Stimulated activated naive CD8-positive, alpha-beta T cell treated with anti-CD3 and anti-CD28 coated beads, Interleukin-15, amount 100 ng/mL, for 72 hours (primary cell): ENCODE measurements at regions not wholly inside any gene's neighbourhood (a gene's known extent, or its start where the extent isn't known, plus 50 kb on each side); places are given as distances from the start of the nearest gene placed in this dataset.

ENCODE experiments used
- ATAC-seq: fragments of 150-1000 bp; cut with Tn5 transposase; 2 replicates; pipeline ENCODE4 v1.10.0; 2021; ENCODE audit warnings: mild to moderate bottlenecking, moderate library complexity
- DNase-seq, 2 donors: peaks; one replicate each; pipeline ENCODE4 v3.0.0; 2021 to 2022
- H3K27ac Mint-ChIP-seq, 2 donors: one replicate each; pipeline ENCODE4 v1.8.0; 2022; ENCODE audit warnings: mild to moderate bottlenecking in 2 of 2, mixed read lengths in 2 of 2, moderate library complexity in 2 of 2
- H3K27me3 Mint-ChIP-seq: one replicate; pipeline ENCODE4 v1.8.0; 2022; ENCODE audit warnings: mixed read lengths
- H3K4me1 Mint-ChIP-seq: one replicate; pipeline ENCODE4 v1.8.0; 2022; ENCODE audit warnings: mild to moderate bottlenecking, mixed read lengths
- H3K4me3 Mint-ChIP-seq, 2 donors: one replicate each; pipeline ENCODE4 v1.8.0; 2022; ENCODE audit warnings: mild to moderate bottlenecking in 2 of 2, mixed read lengths in 2 of 2, moderate library complexity in 1 of 2
- H3K9me3 Mint-ChIP-seq, 2 donors: one replicate each; pipeline ENCODE4 v1.8.0; 2022; ENCODE audit warnings: mixed read lengths in 2 of 2

DNA sequence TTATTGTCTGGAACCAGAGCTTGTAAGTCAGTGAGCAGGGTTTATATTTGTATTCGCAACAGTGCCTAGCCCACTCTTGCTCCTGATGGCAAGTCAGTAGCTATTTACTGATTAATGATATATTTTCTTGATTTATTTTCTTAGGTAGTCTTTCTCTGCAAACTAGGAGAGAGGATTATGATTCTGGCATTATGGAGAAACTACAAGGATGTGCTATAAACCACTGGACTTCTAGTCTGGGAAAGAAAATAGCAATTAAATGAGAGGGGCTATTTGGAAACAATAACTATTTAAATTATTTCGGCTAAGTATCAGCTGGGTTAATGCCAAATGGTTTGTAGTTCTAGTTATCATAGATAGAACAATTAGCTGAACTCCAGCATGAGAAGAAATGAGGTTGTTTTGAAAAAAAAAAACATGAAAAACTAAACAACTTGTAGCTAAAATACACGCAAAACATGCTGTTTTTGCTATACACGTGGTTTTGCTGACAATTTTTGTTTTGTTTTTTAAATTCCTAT lies 304.9 kb upstream of the TCF21 start:
- no peaks in the 10 kb centered on the region for H3K4me1 Mint-ChIP-seq
- ATAC-seq, result no peak
- H3K27me3 Mint-ChIP-seq, result no peaks in the 10 kb centered on the region
- no peaks in the 10 kb centered on the region for H3K9me3 Mint-ChIP-seq
- H3K27ac Mint-ChIP-seq, result no peak overlapping the region
- no peak overlapping the region for H3K4me3 Mint-ChIP-seq
- DNase-seq, result no peak

DNA sequence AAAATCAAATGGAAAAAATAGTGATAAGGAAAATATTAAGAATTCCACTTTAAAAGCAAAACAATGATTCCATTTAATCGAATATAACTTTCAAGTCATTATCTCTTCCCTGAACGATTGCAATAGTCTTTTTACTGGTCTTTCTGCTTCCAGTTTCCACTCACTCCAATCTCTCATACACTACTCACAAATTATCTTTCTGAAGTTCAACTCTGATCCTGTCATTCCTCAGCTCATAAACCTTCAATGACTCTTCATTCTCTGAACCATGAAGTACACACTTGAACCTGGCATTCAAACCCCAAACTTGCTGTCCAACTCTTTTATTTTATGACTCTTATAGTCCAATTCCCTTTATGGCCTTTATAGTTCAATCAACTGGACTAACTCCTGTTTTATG lies 304.1 kb upstream of the TCF21 start:
- Mint-ChIP-seq H3K4me1 (no peaks in the 10 kb centered on the region), H3K4me3 (no peak overlapping the region), H3K27ac (no peak overlapping the region), H3K27me3 (no peaks in the 10 kb centered on the region), H3K9me3 (no peaks in the 10 kb centered on the region)
- no peak for ATAC-seq
- no peak for DNase-seq

- no peaks in the 10 kb centered on the region for H3K4me1 Mint-ChIP-seq
- ATAC-seq, result no peak
Observed at GRCh38 chr6:133585978-133586377, 302.9 kb upstream of the TCF21 start.

DNA sequence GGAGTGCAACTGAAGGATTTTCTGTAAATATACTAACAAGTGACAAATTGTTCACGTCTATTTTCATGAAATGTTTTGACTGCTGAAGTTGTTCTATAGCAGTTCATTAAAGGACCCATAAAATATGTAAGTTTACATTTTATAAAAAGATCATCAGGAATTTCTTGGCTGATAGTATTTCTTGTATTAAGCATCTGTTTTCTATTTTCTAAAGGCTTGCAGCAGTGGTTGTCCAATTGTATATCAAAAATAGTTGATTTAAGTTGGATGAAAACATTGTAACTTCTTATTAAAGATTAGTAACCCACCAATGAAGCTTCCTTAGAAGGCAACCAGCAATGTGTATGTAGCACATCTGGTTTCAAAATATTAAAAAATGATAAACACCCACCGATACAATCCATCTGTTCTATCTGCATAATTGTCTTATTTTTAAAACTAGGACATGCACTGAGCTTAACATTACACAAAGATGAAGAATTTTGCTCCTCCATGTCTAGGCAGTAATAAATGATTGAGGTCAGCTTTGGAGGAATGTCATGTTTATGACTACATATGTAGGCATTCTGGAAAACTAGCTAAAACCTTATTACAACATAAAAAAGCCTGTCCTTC lies 301.3 kb upstream of the TCF21 start:
- Mint-ChIP-seq H3K4me1 (no peaks in the 10 kb centered on the region), H3K27ac (no peak overlapping the region), H3K4me3 (no peak overlapping the region), H3K27me3 (no peaks in the 10 kb centered on the region), H3K9me3 (no peaks in the 10 kb centered on the region)
- ATAC-seq (no peak), DNase-seq (no peak)

More at GRCh38 chr6:133585978-133586377, 302.9 kb upstream of the TCF21 start:
- Mint-ChIP-seq H3K27ac (no peak overlapping the region), H3K27me3 (no peaks in the 10 kb centered on the region), H3K4me3 (no peak overlapping the region), H3K9me3 (no peaks in the 10 kb centered on the region)
- DNase-seq, result no peak

GRCh38 chr6:133590196-133590595 lies 298.7 kb upstream of the TCF21 start:
- Mint-ChIP-seq H3K4me3 (no peak overlapping the region), H3K9me3 (no peaks in the 10 kb centered on the region), H3K27me3 (no peaks in the 10 kb centered on the region), H3K4me1 (no peaks in the 10 kb centered on the region), H3K27ac (no peak overlapping the region)
- DNase-seq, result no peak
- no peak for ATAC-seq

DNA sequence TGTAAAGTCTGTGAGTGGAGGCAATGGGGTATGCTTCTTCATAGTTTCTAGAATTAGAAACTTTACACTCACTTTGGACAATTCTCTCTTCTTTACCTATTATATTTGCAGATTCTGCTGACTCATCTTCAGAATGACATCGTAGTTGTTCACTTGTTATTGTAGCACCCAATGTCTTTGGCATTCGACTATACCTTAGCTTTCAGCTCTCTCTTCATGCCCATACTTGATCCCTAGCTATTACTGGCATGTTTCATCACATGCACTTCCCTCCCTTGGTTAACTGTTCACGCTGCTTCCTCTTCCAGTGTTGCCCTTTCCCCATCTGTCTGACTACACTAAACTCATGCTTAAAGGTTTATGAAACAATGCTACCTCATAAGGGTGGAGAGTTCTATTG lies 298.1 kb upstream of the TCF21 start:
- no peaks in the 10 kb centered on the region for H3K27me3 Mint-ChIP-seq
- H3K4me3 Mint-ChIP-seq, result no peak overlapping the region
- no peak for ATAC-seq
- no peaks in the 10 kb centered on the region for H3K4me1 Mint-ChIP-seq
- no peak overlapping the region for H3K27ac Mint-ChIP-seq
- H3K9me3 Mint-ChIP-seq, result no peaks in the 10 kb centered on the region
- DNase-seq, result no peak

DNA sequence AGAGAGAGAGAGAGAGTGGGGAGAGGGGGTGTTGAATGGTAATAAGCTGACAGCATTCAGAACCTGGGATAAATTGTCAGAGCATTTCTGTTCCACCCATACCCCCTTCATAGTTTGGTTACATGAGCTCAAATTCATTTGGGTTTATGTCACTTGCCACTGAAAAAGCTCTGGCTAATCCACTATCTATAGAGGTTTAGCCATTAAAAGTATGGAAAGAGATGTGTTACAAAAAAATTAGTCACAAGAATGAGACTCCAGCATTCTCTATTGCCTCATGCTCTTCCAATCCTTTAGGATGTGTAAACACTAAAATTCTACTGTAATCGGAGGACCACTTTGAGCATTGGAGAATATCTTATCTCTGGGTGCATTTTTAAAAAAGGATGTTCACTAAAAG lies 297.6 kb upstream of the TCF21 start:
- Mint-ChIP-seq H3K9me3 (no peaks in the 10 kb centered on the region), H3K27me3 (no peaks in the 10 kb centered on the region), H3K4me1 (no peaks in the 10 kb centered on the region), H3K4me3 (no peak overlapping the region), H3K27ac (no peak overlapping the region)
- ATAC-seq (no peak), DNase-seq (no peak)

DNA sequence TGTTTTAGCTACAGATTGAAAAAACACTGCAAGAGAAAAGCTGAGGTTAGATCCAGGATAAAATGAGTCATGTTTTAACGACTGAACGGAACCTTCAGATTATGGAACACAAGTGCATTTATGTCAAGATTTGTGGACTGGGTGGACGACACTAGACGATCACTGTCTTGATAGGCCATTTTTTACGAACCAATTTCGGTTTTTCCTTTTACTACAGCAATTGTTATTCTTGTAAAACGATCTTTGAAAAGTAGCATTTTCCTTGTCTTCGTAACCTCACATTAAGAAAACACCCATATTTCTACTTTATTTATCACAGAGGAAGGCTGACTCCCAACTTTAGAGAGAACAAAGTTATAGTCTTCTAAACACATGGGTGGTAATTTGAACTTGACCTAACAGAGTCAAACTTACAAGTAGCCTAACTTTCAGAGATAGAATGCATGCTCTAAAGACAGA lies 294.2 kb upstream of the TCF21 start:
- Mint-ChIP-seq H3K4me3 (no peak overlapping the region), H3K9me3 (no peaks in the 10 kb centered on the region), H3K27ac (no peak overlapping the region), H3K4me1 (no peaks in the 10 kb centered on the region), H3K27me3 (no peaks in the 10 kb centered on the region)
- DNase-seq (no peak), ATAC-seq (no peak)

DNA sequence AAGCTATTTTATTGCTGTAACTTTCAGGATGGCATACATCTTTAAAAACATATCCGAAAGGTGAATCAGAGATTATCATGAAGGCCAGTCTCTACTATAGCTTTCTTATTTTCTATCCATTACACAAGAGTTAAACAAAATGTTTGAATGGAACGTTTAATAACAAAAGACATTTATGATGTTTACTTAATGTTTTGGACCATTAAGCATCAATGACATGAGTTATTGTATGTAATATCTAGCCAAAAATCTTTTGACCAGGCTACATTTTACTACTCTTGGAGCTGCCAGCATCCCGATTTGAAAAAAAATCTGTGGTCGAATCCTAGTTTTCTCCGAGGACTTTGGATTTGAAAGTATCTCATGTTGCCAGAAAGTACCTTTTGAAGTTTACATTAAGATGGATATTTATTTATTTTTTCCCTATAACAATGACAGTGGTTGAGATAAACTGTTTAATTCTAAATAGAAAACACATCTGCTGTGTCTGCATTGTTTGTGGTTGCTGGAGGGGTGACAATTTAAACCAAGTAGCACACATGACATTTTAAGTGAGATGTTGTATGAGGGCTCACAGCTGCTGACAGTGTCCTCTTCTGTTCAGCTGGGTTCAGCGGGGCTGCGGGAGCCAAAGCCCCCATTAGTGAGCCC lies 293.7 kb upstream of the TCF21 start:
- H3K4me3 Mint-ChIP-seq, result no peak overlapping the region
- H3K9me3 Mint-ChIP-seq, result no peaks in the 10 kb centered on the region
- H3K4me1 Mint-ChIP-seq, result no peaks in the 10 kb centered on the region
- H3K27ac Mint-ChIP-seq, result no peak overlapping the region
- no peak for ATAC-seq
- no peak for DNase-seq
- H3K27me3 Mint-ChIP-seq, result no peaks in the 10 kb centered on the region

- Mint-ChIP-seq H3K4me3 (no peak overlapping the region), H3K9me3 (no peaks in the 10 kb centered on the region), H3K27ac (no peak overlapping the region), H3K4me1 (no peaks in the 10 kb centered on the region), H3K27me3 (no peaks in the 10 kb centered on the region)
- DNase-seq (no peak), ATAC-seq (no peak)
Observed at GRCh38 chr6:133606852-133607251, 282.1 kb upstream of the TCF21 start.

DNA sequence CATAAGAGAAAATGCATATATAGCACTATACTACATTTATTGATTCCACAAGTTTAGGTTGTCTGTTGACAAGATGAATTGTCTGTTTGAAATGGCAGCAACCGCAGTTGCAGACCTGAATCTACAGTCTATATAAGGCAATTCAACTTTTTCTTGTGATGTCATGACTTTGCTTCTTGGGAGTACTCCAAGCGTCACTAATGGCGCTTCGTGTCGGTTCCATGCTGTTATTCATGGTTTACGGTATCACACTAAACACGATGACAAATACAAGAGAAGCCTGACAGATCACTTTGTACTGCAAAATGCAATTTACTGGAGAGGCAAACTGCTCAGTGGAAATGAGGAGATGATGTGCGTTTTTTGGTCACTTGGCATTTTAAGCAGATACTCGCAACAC lies 280.3 kb upstream of the TCF21 start:
- no peaks in the 10 kb centered on the region for H3K4me1 Mint-ChIP-seq
- ATAC-seq (no peak), DNase-seq (no peak)
- no peak overlapping the region for H3K4me3 Mint-ChIP-seq
- no peak overlapping the region for H3K27ac Mint-ChIP-seq
- no peaks in the 10 kb centered on the region for H3K27me3 Mint-ChIP-seq
- no peaks in the 10 kb centered on the region for H3K9me3 Mint-ChIP-seq

GRCh38 chr6:133609415-133610226 lies 279.3 kb upstream of the TCF21 start:
- no peaks in the 10 kb centered on the region for H3K27me3 Mint-ChIP-seq
- H3K9me3 Mint-ChIP-seq, result no peaks in the 10 kb centered on the region
- no peak for DNase-seq
- H3K4me1 Mint-ChIP-seq, result no peaks in the 10 kb centered on the region
- no peak for ATAC-seq
- H3K27ac Mint-ChIP-seq, result no peak overlapping the region
- no peak overlapping the region for H3K4me3 Mint-ChIP-seq

GRCh38 chr6:133610227-133610840 lies 278.6 kb upstream of the TCF21 start:
- H3K27ac Mint-ChIP-seq, result no peak overlapping the region
- no peaks in the 10 kb centered on the region for H3K27me3 Mint-ChIP-seq
- no peaks in the 10 kb centered on the region for H3K9me3 Mint-ChIP-seq
- ATAC-seq (no peak), DNase-seq (no peak)
- no peaks in the 10 kb centered on the region for H3K4me1 Mint-ChIP-seq
- no peak overlapping the region for H3K4me3 Mint-ChIP-seq

- no peak for ATAC-seq
- DNase-seq, result no peak
- H3K4me3 Mint-ChIP-seq, result no peak overlapping the region
- H3K9me3 Mint-ChIP-seq, result peaks cover 0 to 6% of the 10 kb centered on the region in 2 donors
- no peaks in the 10 kb centered on the region for H3K4me1 Mint-ChIP-seq
- no peaks in the 10 kb centered on the region for H3K27me3 Mint-ChIP-seq
- H3K27ac Mint-ChIP-seq, result no peak overlapping the region
Observed at GRCh38 chr6:133610971-133611370, 277.9 kb upstream of the TCF21 start.

- no peak for DNase-seq
- Mint-ChIP-seq H3K4me1 (no peaks in the 10 kb centered on the region), H3K27ac (no peak overlapping the region), H3K27me3 (no peaks in the 10 kb centered on the region), H3K4me3 (no peak overlapping the region), H3K9me3 (peaks cover under 1 to 11% of the 10 kb centered on the region in 2 donors)
- no peak for ATAC-seq
Observed at GRCh38 chr6:133612459-133612858, 276.5 kb upstream of the TCF21 start.

DNA sequence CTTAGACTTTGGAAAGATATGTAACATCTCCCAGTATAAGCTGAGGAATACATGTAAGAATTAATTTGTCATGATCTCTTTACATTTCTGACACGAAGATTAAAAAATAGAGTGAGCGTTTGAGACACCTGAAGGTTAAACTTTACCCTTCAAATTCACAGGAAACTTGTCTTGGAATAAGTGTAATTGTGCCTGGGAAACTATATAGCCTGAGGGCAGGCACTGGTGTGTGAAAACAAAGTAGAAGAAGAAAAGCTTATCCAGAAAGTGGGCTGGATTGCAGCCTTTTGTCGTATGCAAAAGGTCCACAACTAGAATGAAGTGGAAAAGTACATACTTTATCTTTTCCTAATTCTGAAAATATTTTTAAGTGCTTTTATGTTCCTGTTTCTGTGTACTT lies 275.7 kb upstream of the TCF21 start:
- no peak for ATAC-seq
- H3K9me3 Mint-ChIP-seq, result peaks cover 5 to 15% of the 10 kb centered on the region in 2 donors

More for the DNA sequence above, 275.7 kb upstream of the TCF21 start:
- DNase-seq, result no peak
- Mint-ChIP-seq H3K4me1 (no peaks in the 10 kb centered on the region), H3K27ac (no peak overlapping the region), H3K27me3 (no peaks in the 10 kb centered on the region), H3K4me3 (no peak overlapping the region)
